Erythroblast (primary cell): ENCODE measurements at regions not wholly inside any gene's neighbourhood (a gene's known extent, or its start where the extent isn't known, plus 50 kb on each side); places are given as distances from the start of the nearest gene placed in this dataset.

ENCODE experiments used
- GATA1 ChIP-seq: IDR thresholded peaks from 2 replicates; pipeline ENCODE4 v1.6.1; 2011; ENCODE audit warnings: low read depth, mild to moderate bottlenecking, control low read depth, low read length, moderate library complexity
- POLR2A ChIP-seq: IDR thresholded peaks from 2 replicates; pipeline ENCODE4 v1.6.1; 2011; ENCODE audit warnings: mild to moderate bottlenecking, low read length

DNA sequence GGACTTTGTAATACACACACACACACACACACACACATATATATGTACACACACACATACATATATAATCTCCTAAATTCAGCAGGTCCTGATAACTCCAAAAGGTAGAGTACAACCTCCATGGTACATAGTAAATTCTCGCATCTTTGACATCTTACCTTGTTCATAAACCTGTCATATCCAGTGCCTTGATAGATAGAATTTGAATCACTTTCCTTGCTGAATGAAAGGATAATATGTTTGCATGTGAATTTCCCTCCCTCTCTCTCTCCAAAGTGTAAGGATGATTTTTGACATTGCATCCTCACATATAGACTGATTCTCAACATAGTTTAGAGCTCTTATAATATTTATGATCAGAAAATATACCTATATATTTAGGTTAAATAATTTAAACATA lies 567.1 kb upstream of the ADGRL2 start:
- TF ChIP-seq POLR2A: no peak
- no peak for TF ChIP-seq GATA1
